AG08396 (cell line): ENCODE measurements at regions not wholly inside any gene's neighbourhood (a gene's known extent, or its start where the extent isn't known, plus 50 kb on each side); places are given as distances from the start of the nearest gene placed in this dataset.

Experiments used
- DNase-seq: peaks from one replicate; pipeline ENCODE4 v3.0.0; 2012; ENCODE audit warnings: low spot score, mixed read lengths

DNA sequence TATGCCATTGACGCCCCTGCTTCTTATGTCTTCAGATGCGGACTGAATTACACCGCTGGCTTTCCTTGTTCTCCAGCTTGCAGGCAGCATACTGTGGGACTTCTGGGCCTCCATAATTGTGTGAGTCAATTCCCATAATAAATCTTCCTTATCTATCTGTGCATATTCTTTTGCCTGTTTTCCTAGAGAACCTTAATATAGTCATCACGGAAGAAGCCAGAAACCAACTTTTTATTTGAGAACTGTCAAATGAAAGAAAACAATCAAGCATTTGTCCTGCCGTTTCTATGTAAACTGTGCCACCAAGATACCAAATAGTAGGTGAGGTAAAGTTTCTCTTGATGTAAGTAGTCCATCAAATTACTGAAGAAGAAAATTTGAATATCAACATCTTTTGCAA, 51.8 kb upstream of the B3GALNT1 start:
- DNase-seq: no peak

DNA sequence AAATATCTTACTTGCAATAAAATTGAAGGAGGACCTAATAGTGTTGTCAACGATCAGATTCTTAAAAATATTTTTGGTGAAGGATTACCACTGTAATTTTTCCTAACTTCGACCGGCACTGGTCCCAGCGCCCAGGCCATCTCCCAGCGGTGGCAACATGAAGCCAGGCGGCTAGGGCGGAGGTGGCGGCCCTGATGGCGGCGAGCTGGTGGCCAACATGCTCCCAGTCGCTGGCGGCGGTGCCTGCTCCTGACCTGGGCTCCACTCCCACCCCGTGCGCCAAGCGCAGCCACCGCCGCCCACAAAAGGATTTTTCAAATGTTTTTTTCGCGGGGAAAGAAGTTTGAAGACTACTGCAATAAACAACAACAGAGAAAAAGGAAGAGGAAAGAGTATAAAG, 56.5 kb upstream of the B3GALNT1 start:
- no peak for DNase-seq

DNA sequence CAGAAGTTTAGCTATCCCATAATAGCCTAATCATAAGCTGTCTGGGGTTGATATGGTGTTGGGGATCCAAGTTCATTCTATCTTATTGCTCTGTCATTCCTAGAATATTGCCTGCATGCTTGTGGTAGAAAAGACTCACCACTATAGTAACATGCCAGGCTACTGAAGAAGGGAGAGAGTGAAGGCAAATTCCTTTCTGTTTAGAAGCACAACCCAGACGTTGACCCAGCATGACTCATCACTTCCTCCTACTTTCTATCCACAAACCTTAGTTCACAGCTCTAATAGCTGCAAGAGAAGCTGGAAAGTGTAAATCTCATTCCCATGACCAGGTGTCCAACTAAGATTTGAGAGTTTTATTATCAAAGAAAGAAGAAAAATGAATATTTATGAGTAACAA, 57.8 kb upstream of the NMD3 start:
- peak; percentile 63 for DNase-seq

DNA sequence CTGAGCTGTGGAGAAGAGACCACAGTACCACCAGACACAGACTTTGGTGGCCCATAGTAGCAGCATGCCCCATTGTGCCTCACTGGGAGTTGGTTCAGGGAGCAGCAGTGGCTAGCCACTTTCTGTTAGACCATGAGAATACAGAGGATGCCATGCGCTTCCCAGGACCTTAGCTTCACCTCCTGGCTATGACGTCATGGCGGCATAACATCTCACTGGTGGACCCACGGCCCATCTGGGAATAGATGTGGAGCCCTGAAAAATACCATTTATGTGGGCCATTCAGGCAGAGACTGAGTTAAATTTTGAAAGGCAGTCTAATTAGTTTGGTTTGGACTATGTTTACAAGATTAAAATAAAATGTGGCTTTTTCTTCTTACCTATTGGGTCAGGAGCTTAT, 55.1 kb upstream of the NMD3 start:
- DNase-seq: no peak

DNA sequence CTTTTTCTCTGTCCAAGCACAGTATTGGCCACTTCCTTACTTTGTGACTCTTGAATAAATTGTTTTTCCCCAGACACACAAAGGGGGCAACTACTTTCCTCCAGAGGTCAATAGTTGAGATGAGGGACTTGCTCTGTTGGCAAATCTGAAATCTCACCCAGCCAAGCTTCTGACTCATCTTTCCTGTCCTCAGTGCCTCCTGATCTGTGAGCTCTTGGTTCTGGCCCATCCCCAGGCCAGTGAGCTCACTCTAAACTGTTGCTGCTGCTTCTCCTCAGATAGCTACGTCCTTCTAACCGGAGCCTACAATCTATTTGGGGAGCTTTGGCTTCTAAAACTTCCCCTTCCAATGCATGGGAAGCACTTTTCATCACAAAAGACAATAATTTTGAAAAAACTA, 50.0 kb upstream of the NMD3 start:
- peak; percentile 70 for DNase-seq
